Left renal pelvis (tissue), 4 donors: ENCODE measurements at regions not wholly inside any gene's neighbourhood (a gene's known extent, or its start where the extent isn't known, plus 50 kb on each side); places are given as distances from the start of the nearest gene placed in this dataset.
"Not testable (repeated sequence)": the region's sequence is repeated elsewhere in the genome, so short reads cannot be mapped to it uniquely, and the experiment has no call there.

ENCODE experiments used
- DNase-seq, 4 donors: peaks; one replicate each; pipeline ENCODE4 v3.0.0-alpha.2; 2013; ENCODE audit warnings: low read depth in 4 of 4, low spot score in 3 of 4

- DNase-seq = not testable (repeated sequence)
Measured at GRCh38 chr2:87629491-87630458, 118.1 kb upstream of the PLGLB2 start.

DNA sequence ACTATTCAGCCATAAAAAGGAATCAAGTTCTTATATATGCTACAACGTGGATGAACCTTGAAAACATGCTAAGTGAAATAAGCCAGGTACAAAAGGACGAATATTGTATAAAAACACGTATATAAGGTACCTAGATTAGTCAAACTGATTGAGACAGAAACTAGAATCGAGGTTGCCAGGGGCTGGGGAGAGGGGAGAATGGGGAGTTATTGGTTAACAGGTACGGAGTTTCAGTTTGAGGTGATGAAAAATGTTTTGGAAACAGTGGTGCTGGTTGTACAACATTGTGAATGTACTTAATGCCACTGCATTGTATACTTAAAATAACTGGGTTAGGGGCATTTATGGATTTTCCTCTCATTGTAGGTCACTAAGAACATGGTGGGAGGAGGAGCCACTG lies 117.0 kb upstream of the PLGLB2 start:
- DNase-seq = not testable (repeated sequence)

DNA sequence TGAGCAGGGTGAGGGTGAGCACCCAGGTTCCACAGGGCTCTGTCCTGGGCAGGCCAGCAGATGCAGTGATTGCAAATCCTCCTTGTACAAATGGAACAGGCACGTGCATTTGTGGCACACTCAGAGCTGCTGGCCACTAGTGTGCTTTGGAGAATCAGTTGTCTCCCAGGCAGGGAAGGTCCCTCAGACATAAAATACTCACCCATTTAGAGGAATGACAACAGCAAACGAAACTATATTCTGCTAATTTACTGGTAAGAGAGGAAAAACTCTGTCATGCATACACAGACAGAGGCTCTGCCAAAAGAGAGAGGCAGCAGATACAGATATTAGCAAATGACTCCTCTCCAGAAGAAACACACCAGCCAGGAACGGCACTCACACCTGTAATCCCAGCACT lies 116.5 kb upstream of the PLGLB2 start:
- DNase-seq = not testable (repeated sequence)

GRCh38 chr2:87633287-87633963 lies 114.5 kb upstream of the PLGLB2 start:
- not testable (repeated sequence) for DNase-seq

DNA sequence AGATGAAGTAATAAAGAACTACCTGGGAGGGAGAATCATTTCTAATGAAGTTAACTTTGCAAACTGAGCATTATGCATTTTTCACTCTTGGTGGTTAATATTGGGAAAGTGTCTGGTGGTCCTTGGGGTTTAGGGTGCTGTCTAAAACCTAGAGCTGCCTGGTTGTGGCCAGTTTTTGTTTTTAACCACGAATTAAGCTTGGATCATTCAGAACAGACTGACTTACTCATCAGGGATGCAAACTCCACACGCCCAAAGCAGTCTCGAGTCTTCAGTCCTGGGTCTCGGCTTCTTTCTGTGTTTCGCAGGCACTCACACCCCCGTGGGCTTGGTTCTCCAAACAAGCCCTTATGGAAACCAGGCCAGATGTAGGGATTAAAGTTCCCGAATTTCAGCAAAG lies 113.8 kb upstream of the PLGLB2 start:
- not testable (repeated sequence) for DNase-seq

DNA sequence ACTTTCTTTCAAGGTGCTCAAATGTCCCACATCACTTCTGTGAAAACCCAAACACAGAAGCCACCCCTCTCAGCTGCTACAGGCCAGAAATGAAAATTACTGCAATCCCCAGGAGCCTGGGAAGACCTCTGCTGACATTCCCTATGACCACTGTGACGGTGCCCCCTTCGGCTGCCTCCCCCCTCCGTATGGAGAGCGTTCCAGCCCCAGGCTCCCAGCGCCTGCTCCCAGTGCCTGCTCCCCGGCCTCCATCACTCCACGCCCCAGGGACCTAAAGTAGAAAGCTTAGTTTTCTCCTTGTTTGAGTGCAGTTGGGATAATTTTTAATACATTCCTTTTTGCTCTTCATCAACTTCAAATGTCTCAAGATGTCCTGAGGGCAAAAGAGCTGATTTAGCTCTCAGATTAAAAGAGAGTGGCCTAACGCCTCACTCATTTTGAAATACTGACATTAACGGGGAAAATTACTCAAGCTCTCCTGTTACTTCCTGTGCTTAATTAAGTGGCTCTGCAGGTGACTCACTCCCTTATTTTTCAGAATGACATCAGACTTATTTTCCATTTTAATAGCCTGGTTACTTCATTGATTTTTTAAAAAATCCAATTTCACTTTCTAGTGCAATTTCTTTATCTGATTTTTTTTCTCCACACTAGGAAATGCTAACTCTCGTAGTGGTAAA lies 112.8 kb upstream of the PLGLB2 start:
- DNase-seq = not testable (repeated sequence)

DNA sequence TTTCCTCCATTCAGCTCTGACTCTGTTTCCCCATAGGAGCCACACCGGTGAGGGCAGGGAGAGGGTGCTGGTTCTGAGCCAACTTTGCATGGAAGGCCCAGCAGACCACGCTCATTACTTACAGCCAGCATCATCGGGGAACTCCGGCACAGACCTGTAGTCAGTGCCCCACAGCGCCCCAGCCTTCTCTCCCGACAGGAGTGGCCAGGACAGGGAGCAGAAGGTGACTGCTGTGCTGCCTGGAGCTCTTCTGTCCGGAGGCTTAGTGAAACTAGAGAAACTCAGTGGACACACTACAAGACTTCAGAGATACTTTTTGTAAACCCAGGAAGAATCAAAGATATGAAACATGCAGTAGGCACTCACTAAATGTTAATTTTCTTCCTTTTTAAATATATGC lies 111.6 kb upstream of the PLGLB2 start:
- not testable (repeated sequence) for DNase-seq

DNA sequence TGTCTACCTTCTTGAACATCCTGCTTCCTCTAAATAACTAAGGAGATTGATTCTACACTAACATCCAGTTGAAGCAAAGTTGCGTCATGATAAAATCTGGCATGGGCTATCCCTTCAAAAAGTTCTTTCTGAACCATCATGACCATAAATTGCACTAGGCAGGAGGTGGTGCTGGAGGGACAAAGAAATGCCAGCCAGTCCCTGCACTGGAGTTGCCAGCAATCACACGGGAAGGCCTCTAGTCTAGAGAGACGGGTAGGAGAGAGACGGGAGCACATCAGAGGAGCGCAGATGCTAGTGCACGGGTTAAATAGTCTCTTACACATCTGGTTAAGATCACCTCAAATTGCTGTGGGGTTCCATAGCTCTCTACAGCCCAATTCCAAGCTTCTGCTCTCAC lies 111.2 kb upstream of the PLGLB2 start:
- DNase-seq = not testable (repeated sequence)

- not testable (repeated sequence) for DNase-seq
Measured at GRCh38 chr2:87637249-87637990, 110.5 kb upstream of the PLGLB2 start.

- DNase-seq = not testable (repeated sequence)
Measured at GRCh38 chr2:87638114-87638807, 109.6 kb upstream of the PLGLB2 start.

DNA sequence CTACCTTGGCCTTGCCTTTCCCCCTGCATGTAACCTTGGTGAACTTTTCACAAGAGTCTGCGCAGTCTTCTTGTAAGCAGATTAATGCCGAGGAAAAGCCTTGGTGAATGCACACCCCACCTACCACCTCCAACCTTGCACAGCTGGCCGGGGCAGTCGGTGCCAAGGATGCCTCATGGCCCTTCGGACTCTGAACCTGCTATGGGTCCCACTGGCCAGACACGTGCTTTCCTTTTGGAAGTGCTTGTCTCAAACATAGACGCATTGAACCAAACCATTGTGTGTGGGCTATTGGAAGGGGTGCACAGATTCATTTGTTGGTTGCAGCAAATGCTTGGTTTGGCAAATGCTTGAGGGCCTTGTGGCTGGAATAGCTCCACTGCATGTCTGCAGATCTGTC lies 109.0 kb upstream of the PLGLB2 start:
- not testable (repeated sequence) for DNase-seq

DNA sequence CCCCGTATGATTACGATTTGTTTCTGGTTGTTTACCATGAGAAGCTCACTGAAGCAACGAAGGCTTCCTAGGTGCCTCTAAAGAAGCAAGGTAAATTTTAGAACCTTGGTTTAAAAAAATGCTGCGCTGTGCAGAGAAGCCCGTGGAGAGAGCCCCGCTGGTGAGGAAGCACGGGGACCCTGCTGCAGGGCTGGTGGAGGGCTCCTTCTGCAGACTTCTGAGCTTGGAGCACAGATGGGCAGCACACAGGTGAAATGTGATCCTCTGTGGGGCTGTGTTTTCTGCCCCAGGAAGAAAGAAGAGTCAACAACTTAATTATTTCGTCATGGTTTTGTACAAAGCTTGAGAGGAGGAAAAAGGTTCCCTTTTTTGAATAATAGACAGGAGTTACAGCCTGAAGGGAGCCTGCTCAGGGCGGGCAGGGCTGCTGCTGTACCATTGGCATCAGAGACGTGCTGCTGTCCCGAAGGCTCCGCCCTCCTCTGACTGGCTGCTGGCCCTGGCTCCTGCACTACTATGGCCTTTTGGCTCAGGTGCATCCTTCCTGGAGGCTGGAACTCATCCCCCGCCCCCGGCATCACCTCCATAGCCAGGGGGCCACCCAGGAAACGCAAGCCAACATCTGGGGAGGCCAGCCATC lies 108.0 kb upstream of the PLGLB2 start:
- DNase-seq = not testable (repeated sequence)

GRCh38 chr2:87640961-87641563 lies 106.8 kb upstream of the PLGLB2 start:
- not testable (repeated sequence) for DNase-seq

DNA sequence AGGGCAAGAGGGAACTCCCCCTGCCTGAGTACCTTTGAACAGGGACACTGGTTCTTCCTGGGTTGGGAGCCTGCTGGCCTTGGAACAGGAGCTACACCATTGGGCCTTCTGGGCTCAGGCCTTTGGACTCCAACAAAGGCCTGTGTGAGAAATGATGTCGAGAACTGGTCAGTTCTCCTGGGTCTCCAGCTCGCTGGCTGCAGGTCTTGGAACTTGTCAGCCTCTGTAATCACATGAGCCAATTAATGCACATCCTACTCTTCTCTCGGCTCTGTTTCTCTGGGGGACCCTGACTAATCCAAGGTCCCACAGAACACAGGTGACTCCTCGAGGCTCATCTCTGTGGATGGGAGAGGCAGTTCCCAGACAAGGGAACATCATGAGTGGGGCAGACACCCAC lies 104.7 kb upstream of the PLGLB2 start:
- DNase-seq = not testable (repeated sequence)

GRCh38 chr2:87647737-87648498 lies 100.0 kb upstream of the PLGLB2 start:
- DNase-seq = not testable (repeated sequence)

GRCh38 chr2:87648815-87649214 lies 99.1 kb upstream of the PLGLB2 start:
- not testable (repeated sequence) for DNase-seq

- DNase-seq = not testable (repeated sequence)
Measured at GRCh38 chr2:87649871-87650270, 98.0 kb upstream of the PLGLB2 start.

DNA sequence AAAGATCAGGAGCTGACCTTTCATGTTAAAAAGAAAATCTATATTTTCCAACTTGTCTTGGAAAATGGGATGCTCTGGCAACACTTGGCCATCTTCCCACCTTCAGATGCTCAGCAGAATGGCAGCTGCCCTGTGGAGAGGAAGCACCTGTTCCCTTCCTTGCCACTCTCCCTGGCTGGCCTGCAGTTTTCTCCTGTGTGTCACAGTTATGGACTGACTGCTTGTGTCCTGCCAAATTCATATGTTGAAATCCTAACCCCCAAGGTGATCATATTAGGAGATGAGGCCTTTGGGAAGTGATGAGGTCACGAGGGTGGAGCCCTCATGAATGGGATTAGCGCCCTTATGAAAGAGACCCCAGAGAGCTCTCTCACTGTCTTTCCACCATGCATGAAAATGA lies 97.0 kb upstream of the PLGLB2 start:
- DNase-seq = not testable (repeated sequence)
